GM12878 (cell line): ENCODE measurements at regions not wholly inside any gene's neighbourhood (a gene's known extent, or its start where the extent isn't known, plus 50 kb on each side); places are given as distances from the start of the nearest gene placed in this dataset.

Experiments used
- ATAC-seq: fragments of 200-7000 bp; cut with Tn5 transposase; 3 replicates; pipeline ENCODE4 v1.9.1; 2020; ENCODE audit warnings: mild to moderate bottlenecking, moderate library complexity
- BruUV-seq: library from RNA; stranded (reverse); fragments of 400-500 nt; replicated peaks from 2 replicates; lab custom pipeline; 2021; lab: Mats Ljungman, UMichigan
- CTCF ChIA-PET: fragments of 300-600 bp; sonication (Branson Sonifier 250); formaldehyde crosslinking; extraction: SDS; loops from one replicate; lab custom pipeline; 2021; ENCODE audit warnings: inconsistent platforms; lab: Yijun Ruan, JAX
- POLR2A ChIA-PET: fragments of 350-600 bp; formaldehyde crosslinking; extraction: SDS; loops from one replicate; lab custom pipeline; 2021; ENCODE audit warnings: inconsistent platforms; lab: Charles Lee
- RAD21 ChIA-PET: fragments of 300-600 bp; sonication (Branson Sonifier 250); formaldehyde crosslinking; loops from one replicate; lab custom pipeline; 2023; ENCODE audit warnings: antibody characterized with exemption; ENCODE audit not compliant: unreplicated experiment; lab: Charles Lee
- SMC1A ChIA-PET: fragments of 300-600 bp; sonication (Branson Sonifier 250); formaldehyde crosslinking; loops from one replicate; lab custom pipeline; 2023; ENCODE audit not compliant: unreplicated experiment, uncharacterized antibody; lab: Charles Lee
- DNase-seq: peaks from one replicate; pipeline ENCODE4 v3.0.0-alpha.2; 2011; ENCODE audit warnings: low read depth, low spot score
- FAIRE-seq: peaks from 3 replicates; lab custom pipeline; 2011; peaks lifted over from hg19 to GRCh38; lab: Jason Lieb, UNC
- H2AFZ ChIP-seq: 2 replicates; pipeline ENCODE4 v1.6.0; 2011; ENCODE audit warnings: low read depth, low read length, control low read depth; ENCODE audit not compliant: control insufficient read depth
- H3K27ac ChIP-seq: 2 replicates; pipeline ENCODE4 v1.5.1; 2011; ENCODE audit warnings: control low read depth; ENCODE audit not compliant: control insufficient read depth, insufficient read depth
- H3K27me3 ChIP-seq, 2 experiments: replicated peaks in 1 of 2; 2 replicates each; pipeline versions ENCODE4 v1.6.0 to v1.6.1; 2011; ENCODE audit warnings: low read length in 1 of 2; ENCODE audit not compliant: control insufficient read depth in 2 of 2, insufficient read depth in 2 of 2
- H3K36me3 ChIP-seq, 2 experiments: 2 replicates each; pipeline ENCODE4 v1.5.1; 2011; ENCODE audit warnings: low read length in 1 of 2; ENCODE audit not compliant: control insufficient read depth in 2 of 2, insufficient read depth in 2 of 2
- H3K4me1 ChIP-seq: 2 replicates; pipeline ENCODE4 v1.6.1; 2011; ENCODE audit warnings: mild to moderate bottlenecking, low read length, moderate library complexity, mixed read lengths; ENCODE audit not compliant: control insufficient read depth, insufficient read depth
- H3K4me2 ChIP-seq: 2 replicates; pipeline ENCODE4 v1.6.0; 2011; ENCODE audit warnings: control low read depth; ENCODE audit not compliant: control insufficient read depth, insufficient read depth
- H3K4me3 ChIP-seq: fragments of 200-600 bp; sonication (generic); 2 replicates; pipeline ENCODE4 v1.5.1; 2016
- H3K79me2 ChIP-seq: 2 replicates; pipeline ENCODE4 v1.6.0; 2011; ENCODE audit warnings: low read length; ENCODE audit not compliant: control insufficient read depth, insufficient read depth
- H3K9ac ChIP-seq: 2 replicates; pipeline ENCODE4 v1.8.0; 2011; ENCODE audit warnings: low read length, control low read depth, mixed read lengths; ENCODE audit not compliant: control insufficient read depth, insufficient read depth
- H3K9me3 ChIP-seq: replicated peaks from 3 replicates; pipeline ENCODE4 v1.5.1; 2011; ENCODE audit warnings: mild to moderate bottlenecking, low read length; ENCODE audit not compliant: control insufficient read depth, insufficient read depth
- H4K20me1 ChIP-seq: 2 replicates; pipeline ENCODE4 v1.6.0; 2011; ENCODE audit not compliant: control insufficient read depth, insufficient read depth
- HCFC1 ChIP-seq: fragments of 150-350 bp; IDR thresholded peaks from 2 replicates; pipeline ENCODE4 v1.6.1; 2014; ENCODE audit warnings: low read length
- REST ChIP-seq: IDR thresholded peaks from 2 replicates; pipeline ENCODE4 v1.6.1; 2012; ENCODE audit warnings: mild to moderate bottlenecking, low read depth, low read length
- WGBS: methylation state at CpG from one replicate; pipeline ENCODE4 v1.1.6; 2016; ENCODE audit warnings: low lambda C conversion rate; ENCODE audit not compliant: insufficient replicate concordance, insufficient coverage; ENCODE audit errors: missing lambda C conversion rate; 5-methylcytosine and 5-hydroxymethylcytosine counted together
- in situ Hi-C: fragments of 300-500 bp; cut with MboI; formaldehyde crosslinking; loops from 9 replicates; pipeline ENCODE4 v1.14.3; 2018; ENCODE audit warnings: mixed read lengths
- intact Hi-C: fragments of 100-400 bp; cut with micrococcal nuclease; formaldehyde crosslinking; loops from one replicate; pipeline ENCODE4 v1.14.2; 2022; ENCODE audit not compliant: unreplicated experiment
- TF ChIP-seq, protein P1 (sequence below): fragments of 450-650 bp; IDR thresholded peaks from 2 replicates; pipeline ENCODE4 v1.6.1; 2017; ENCODE audit warnings: borderline replicate concordance

- TF ChIP-seq REST = no peak
- no peak for TF ChIP-seq HCFC1
Measured at GRCh38 chr19:32122258-32122657, 223.2 kb upstream of the ZNF507 start (continued).

DNA sequence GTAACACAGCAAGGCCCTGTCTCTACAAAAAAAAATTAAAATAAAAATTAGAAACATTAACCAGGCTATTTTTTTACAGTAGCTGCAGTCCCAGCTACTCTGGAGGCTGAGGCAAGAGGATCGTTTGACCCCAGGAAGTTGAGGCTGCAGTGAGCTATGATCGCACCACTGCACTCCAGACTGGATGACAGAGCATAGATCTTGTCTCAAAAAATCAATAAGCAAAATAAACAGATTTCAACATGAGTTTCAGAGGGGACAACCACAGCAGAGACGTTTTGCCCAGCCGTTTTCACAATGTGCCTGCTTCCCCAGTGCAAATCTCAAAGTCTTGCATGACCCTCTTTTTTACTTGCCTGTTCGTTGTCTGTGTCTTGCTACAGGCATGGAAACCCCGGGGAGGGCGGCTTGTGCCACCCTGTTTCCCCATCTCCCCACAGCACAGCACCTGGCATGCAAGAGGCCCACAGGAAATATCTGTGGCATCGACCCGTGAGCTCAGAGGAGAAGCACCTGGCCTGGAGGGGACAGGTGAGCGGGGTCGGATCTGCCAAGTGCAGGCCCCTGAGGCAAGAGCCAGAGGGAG is 222.0 kb upstream of the ZNF507 start:
- ChIA-PET CTCF (no interaction called here), POLR2A (no interaction called here), SMC1A (no interaction called here), RAD21 (no interaction called here)
- DNase-seq (no peak), ATAC-seq (no peak), FAIRE-seq (no peak)
- in situ Hi-C loops = no loop called here
- Histone ChIP-seq H3K4me3 (no peak overlapping the region), H3K36me3 (no peaks in the 10 kb centered on the region), H3K9me3 (no peaks in the 10 kb centered on the region; the same call in 2 of the 3 replicates), H3K79me2 (no peaks in the 10 kb centered on the region), H3K9ac (no peak overlapping the region), H2AFZ (no peak overlapping the region), H4K20me1 (no peaks in the 10 kb centered on the region), H3K27ac (no peak overlapping the region), H3K4me1 (no peaks in the 10 kb centered on the region), H3K27me3 (no peaks in the 10 kb centered on the region), H3K4me2 (no peak overlapping the region)
- 19% methylated on average over 11 of the region's 11 CpGs for WGBS
- no TSS peak for BruUV-seq
- intact Hi-C loops = no loop called here
- TF ChIP-seq, protein P1, sequence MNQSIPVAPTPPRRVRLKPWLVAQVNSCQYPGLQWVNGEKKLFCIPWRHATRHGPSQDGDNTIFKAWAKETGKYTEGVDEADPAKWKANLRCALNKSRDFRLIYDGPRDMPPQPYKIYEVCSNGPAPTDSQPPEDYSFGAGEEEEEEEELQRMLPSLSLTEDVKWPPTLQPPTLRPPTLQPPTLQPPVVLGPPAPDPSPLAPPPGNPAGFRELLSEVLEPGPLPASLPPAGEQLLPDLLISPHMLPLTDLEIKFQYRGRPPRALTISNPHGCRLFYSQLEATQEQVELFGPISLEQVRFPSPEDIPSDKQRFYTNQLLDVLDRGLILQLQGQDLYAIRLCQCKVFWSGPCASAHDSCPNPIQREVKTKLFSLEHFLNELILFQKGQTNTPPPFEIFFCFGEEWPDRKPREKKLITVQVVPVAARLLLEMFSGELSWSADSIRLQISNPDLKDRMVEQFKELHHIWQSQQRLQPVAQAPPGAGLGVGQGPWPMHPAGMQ = no peak
